IMR-90 (cell line): ENCODE measurements at regions not wholly inside any gene's neighbourhood (a gene's known extent, or its start where the extent isn't known, plus 50 kb on each side); places are given as distances from the start of the nearest gene placed in this dataset.

Experiments used
- ATAC-seq: fragments of 200-7000 bp; cut with Tn5 transposase; 2 replicates; pipeline ENCODE4 v1.9.1; 2020; ENCODE audit warnings: low read depth, mild to moderate bottlenecking, moderate library complexity
- BruUV-seq: library from RNA; stranded (reverse); fragments of 400-500 nt; replicated peaks from 2 replicates; lab custom pipeline; 2021; lab: Mats Ljungman, UMichigan
- CTCF ChIA-PET: fragments of 300-600 bp; formaldehyde crosslinking; extraction: SDS; loops from one replicate; lab custom pipeline; 2021; ENCODE audit warnings: antibody characterized with exemption; lab: Yijun Ruan, JAX
- POLR2A ChIA-PET: fragments of 300-600 bp; sonication (Branson Sonifier 250); formaldehyde crosslinking; loops from one replicate; lab custom pipeline; 2022; ENCODE audit warnings: antibody characterized with exemption; ENCODE audit not compliant: unreplicated experiment; lab: Charles Lee
- DNase-seq: peaks from one replicate; pipeline ENCODE4 v3.0.0; 2013
- H2AFZ ChIP-seq: replicated peaks from 2 replicates; pipeline ENCODE3; 2013; ENCODE audit warnings: low read length, mild to moderate bottlenecking; ENCODE audit not compliant: poor library complexity
- H2AK5ac ChIP-seq: 2 replicates; pipeline ENCODE4 v1.6.1; 2013; ENCODE audit warnings: low read depth, low read length, inconsistent platforms
- H2AK9ac ChIP-seq: replicated peaks from 2 replicates; pipeline ENCODE3; 2013; ENCODE audit warnings: mild to moderate bottlenecking, low read depth, low read length, moderate library complexity; ENCODE audit not compliant: poor library complexity
- H2BK120ac ChIP-seq: 2 replicates; pipeline ENCODE4 v1.6.1; 2013; ENCODE audit warnings: low read depth, low read length, inconsistent platforms
- H2BK15ac ChIP-seq: 3 replicates; pipeline ENCODE4 v1.6.1; 2013; ENCODE audit warnings: low read depth, low read length, inconsistent platforms
- H2BK20ac ChIP-seq: 2 replicates; pipeline ENCODE4 v1.6.1; 2013; ENCODE audit warnings: low read depth, mild to moderate bottlenecking, inconsistent platforms, low read length, moderate library complexity
- H2BK5ac ChIP-seq: 2 replicates; pipeline ENCODE4 v1.6.1; 2013; ENCODE audit warnings: mild to moderate bottlenecking, low read depth, low read length, inconsistent platforms; ENCODE audit not compliant: poor library complexity, severe bottlenecking
- H3K14ac ChIP-seq: replicated peaks from 2 replicates; pipeline ENCODE4 v1.6.1; 2013; ENCODE audit warnings: low read depth, low read length, inconsistent platforms
- H3K18ac ChIP-seq: 2 replicates; pipeline ENCODE4 v1.6.1; 2013; ENCODE audit warnings: low read depth, low read length, control low read depth
- H3K23ac ChIP-seq: 2 replicates; pipeline ENCODE4 v1.6.1; 2013; ENCODE audit warnings: low read depth, low read length, inconsistent platforms
- H3K27ac ChIP-seq: 2 replicates; pipeline ENCODE4 v1.5.1; 2013; ENCODE audit warnings: mild to moderate bottlenecking, control low read depth, low read length; ENCODE audit not compliant: insufficient read depth
- H3K27me3 ChIP-seq: 2 replicates; pipeline ENCODE4 v1.6.1; 2013; ENCODE audit warnings: low read length; ENCODE audit not compliant: control insufficient read depth, insufficient read depth
- H3K36me3 ChIP-seq: 2 replicates; pipeline ENCODE4 v1.6.1; 2013; ENCODE audit warnings: low read length, mixed read lengths; ENCODE audit not compliant: control insufficient read depth, insufficient read depth
- H3K4ac ChIP-seq: 2 replicates; pipeline ENCODE4 v1.6.1; 2013; ENCODE audit warnings: low read depth, low read length, inconsistent platforms
- H3K4me1 ChIP-seq: 2 replicates; pipeline ENCODE4 v1.6.1; 2013; ENCODE audit warnings: low read length, mixed read lengths; ENCODE audit not compliant: control insufficient read depth, insufficient read depth
- H3K4me2 ChIP-seq: 2 replicates; pipeline ENCODE4 v1.6.1; 2013; ENCODE audit warnings: low read depth, mild to moderate bottlenecking, control low read depth, low read length, moderate library complexity
- H3K4me3 ChIP-seq: 2 replicates; pipeline ENCODE4 v1.5.1; 2013; ENCODE audit warnings: low read depth, mild to moderate bottlenecking, control low read depth, low read length, moderate library complexity; ENCODE audit not compliant: insufficient read depth
- H3K56ac ChIP-seq: 2 replicates; pipeline ENCODE4 v1.6.1; 2013; ENCODE audit warnings: low read length, inconsistent platforms; ENCODE audit not compliant: insufficient read depth; ENCODE audit errors: extremely low read depth
- H3K79me1 ChIP-seq, 2 experiments: 2 replicates each; pipeline ENCODE4 v1.6.1; 2013; ENCODE audit warnings: low read length in 2 of 2, inconsistent platforms in 1 of 2, low read depth in 1 of 2
- H3K9ac ChIP-seq: 2 replicates; pipeline ENCODE4 v1.6.1; 2013; ENCODE audit warnings: low read depth, low read length, control low read depth
- H3K9me1 ChIP-seq: 2 replicates; pipeline ENCODE4 v1.6.1; 2013; ENCODE audit warnings: low read length, inconsistent platforms; ENCODE audit not compliant: insufficient read depth
- H3K9me3 ChIP-seq: 2 replicates; pipeline ENCODE4 v1.6.1; 2013; ENCODE audit warnings: low read length; ENCODE audit not compliant: control insufficient read depth, insufficient read depth
- H4K20me1 ChIP-seq: 2 replicates; pipeline ENCODE4 v1.6.1; 2013; ENCODE audit warnings: low read length, inconsistent platforms; ENCODE audit not compliant: insufficient read depth
- H4K5ac ChIP-seq: 2 replicates; pipeline ENCODE4 v1.6.1; 2013; ENCODE audit warnings: mild to moderate bottlenecking, low read depth, low read length, control low read depth
- H4K8ac ChIP-seq, 2 experiments: 2 replicates each; pipeline ENCODE4 v1.6.1; 2013; ENCODE audit warnings: low read depth in 2 of 2, low read length in 2 of 2, control low read depth in 1 of 2, inconsistent platforms in 1 of 2
- H4K91ac ChIP-seq: 2 replicates; pipeline ENCODE4 v1.6.1; 2013; ENCODE audit warnings: low read depth, low read length, inconsistent platforms; ENCODE audit not compliant: insufficient read depth
- BHLHE40 ChIP-seq: fragments of 150-350 bp; IDR thresholded peaks from 2 replicates; pipeline ENCODE4 v1.6.1; 2016; ENCODE audit warnings: mild to moderate bottlenecking, low read depth, low read length
- CEBPB ChIP-seq: IDR thresholded peaks from 2 replicates; pipeline ENCODE4 v1.6.1; 2012; ENCODE audit warnings: low read depth, low read length, improper control_type of control experiment
- CHD1 ChIP-seq: IDR thresholded peaks from 2 replicates; pipeline ENCODE4 v1.6.1; 2012; ENCODE audit warnings: low read depth, low read length, improper control_type of control experiment
- CTCF ChIP-seq: conservative IDR thresholded peaks from 2 replicates; pipeline ENCODE4 v1.5.1; 2012; ENCODE audit warnings: mild to moderate bottlenecking, low read depth, low read length, improper control_type of control experiment
- ELK1 ChIP-seq: fragments of 150-350 bp; IDR thresholded peaks from 2 replicates; pipeline ENCODE4 v1.6.1; 2016; ENCODE audit warnings: low read depth, mild to moderate bottlenecking, low read length, moderate library complexity, borderline replicate concordance
- FOS ChIP-seq: fragments of 150-350 bp; IDR thresholded peaks from 2 replicates; pipeline ENCODE4 v1.6.1; 2016; ENCODE audit warnings: low read depth, low read length
- MAFK ChIP-seq: IDR thresholded peaks from 2 replicates; pipeline ENCODE4 v1.6.1; 2012; ENCODE audit warnings: low read depth, low read length, improper control_type of control experiment
- MAZ ChIP-seq: IDR thresholded peaks from 2 replicates; pipeline ENCODE4 v1.6.1; 2012; ENCODE audit warnings: low read depth, mild to moderate bottlenecking, low read length, improper control_type of control experiment, moderate library complexity, borderline replicate concordance
- MXI1 ChIP-seq: IDR thresholded peaks from 2 replicates; pipeline ENCODE4 v1.6.1; 2012; ENCODE audit warnings: low read depth, mild to moderate bottlenecking, low read length, moderate library complexity, borderline replicate concordance
- NFE2L2 ChIP-seq: fragments of 150-350 bp; IDR thresholded peaks from 2 replicates; pipeline ENCODE4 v1.6.1; 2016; ENCODE audit warnings: low read depth, mild to moderate bottlenecking, low read length
- POLR2A ChIP-seq: IDR thresholded peaks from 2 replicates; pipeline ENCODE4 v1.6.1; 2012; ENCODE audit warnings: mild to moderate bottlenecking, low read depth, low read length
- RAD21 ChIP-seq: IDR thresholded peaks from 2 replicates; pipeline ENCODE4 v1.6.1; 2012; ENCODE audit warnings: low read length, improper control_type of control experiment
- RCOR1 ChIP-seq: IDR thresholded peaks from 2 replicates; pipeline ENCODE4 v1.6.1; 2012; ENCODE audit warnings: mild to moderate bottlenecking, low read length, improper control_type of control experiment; ENCODE audit not compliant: insufficient replicate concordance
- RFX5 ChIP-seq: IDR thresholded peaks from 2 replicates; pipeline ENCODE4 v1.8.0; 2012; ENCODE audit warnings: low read depth, mild to moderate bottlenecking, low read length, moderate library complexity
- SMC3 ChIP-seq: fragments of 150-350 bp; IDR thresholded peaks from 2 replicates; pipeline ENCODE4 v1.6.1; 2016; ENCODE audit warnings: low read depth, mild to moderate bottlenecking, antibody characterized with exemption, low read length, moderate library complexity
- USF2 ChIP-seq: fragments of 150-350 bp; IDR thresholded peaks from 2 replicates; pipeline ENCODE4 v1.6.1; 2017; ENCODE audit warnings: mild to moderate bottlenecking, antibody characterized with exemption, low read length, low read depth
- WGBS, 2 experiments: methylation state at CpG; one replicate each; pipeline versions ENCODE4 v1.1.5 to v1.1.7; 2013; ENCODE audit warnings: missing lambda C conversion rate in 2 of 2; ENCODE audit not compliant: insufficient read length in 1 of 2; ENCODE audit errors: extremely low coverage in 2 of 2; 5-methylcytosine and 5-hydroxymethylcytosine counted together
- dilution Hi-C: fragments of 300-500 bp; cut with HindIII; formaldehyde crosslinking; loops from one replicate; pipeline ENCODE4 v1.14.3; 2018; ENCODE audit warnings: low sequenced_read_pairs; ENCODE audit not compliant: unreplicated experiment
- in situ Hi-C: fragments of 300-500 bp; cut with MboI; formaldehyde crosslinking; loops from 3 replicates; pipeline ENCODE4 v1.14.3; 2019; ENCODE audit warnings: low sequenced_read_pairs, inconsistent platforms, mixed read lengths
- intact Hi-C: fragments of 100-400 bp; cut with micrococcal nuclease; formaldehyde crosslinking; loops from 2 replicates; pipeline ENCODE4 v1.10.0; 2022

- H4K8ac ChIP-seq: no peak overlapping the region
- H3K4me1 ChIP-seq: no peaks in the 10 kb centered on the region
- no peak overlapping the region for H3K56ac ChIP-seq
- no peaks in the 10 kb centered on the region for H3K79me1 ChIP-seq
- DNase-seq (no peak), ATAC-seq (no peak)
- no TSS peak for BruUV-seq
- no peak overlapping the region for H2BK15ac ChIP-seq
- no CpG with 5 or more reads among the region's 3 CpGs for WGBS, 2 experiments
- H3K9me3 ChIP-seq: peaks cover 17% of the 10 kb centered on the region; the same call in 1 of the 2 replicates
- POLR2A ChIA-PET: no interaction called here
- no peak overlapping the region for H2BK20ac ChIP-seq
- H3K4ac ChIP-seq: no peak overlapping the region
- H3K18ac ChIP-seq: no peak overlapping the region
- H2AK9ac ChIP-seq: no peak overlapping the region
- H3K4me2 ChIP-seq: no peak overlapping the region
- no peak overlapping the region for H3K23ac ChIP-seq
- H2AFZ ChIP-seq: no peak overlapping the region
- no peak overlapping the region for H2BK120ac ChIP-seq
- dilution Hi-C loops (no loop called here), in situ Hi-C loops (no loop called here), intact Hi-C loops (no loop called here)
- H2BK5ac ChIP-seq: no peak overlapping the region
- no peak overlapping the region for H3K14ac ChIP-seq
- CTCF ChIA-PET: no interaction called here
- H3K27ac ChIP-seq: no peak overlapping the region
- H2AK5ac ChIP-seq: no peak overlapping the region
- H3K36me3 ChIP-seq: no peaks in the 10 kb centered on the region
- TF ChIP-seq MAZ (no peak), MXI1 (no peak), RAD21 (no peak), BHLHE40 (no peak), POLR2A (no peak), RFX5 (no peak), CEBPB (no peak), USF2 (no peak), NFE2L2 (no peak), CTCF (no peak), FOS (no peak), ELK1 (no peak), MAFK (no peak), SMC3 (no peak), RCOR1 (no peak), CHD1 (no peak)
- H4K5ac ChIP-seq: no peak overlapping the region
- H3K9me1 ChIP-seq: no peaks in the 10 kb centered on the region
- H3K27me3 ChIP-seq: no peaks in the 10 kb centered on the region
- H3K9ac ChIP-seq: no peak overlapping the region
- no peaks in the 10 kb centered on the region for H4K20me1 ChIP-seq
- H3K4me3 ChIP-seq: no peak overlapping the region
- no peak overlapping the region for H4K91ac ChIP-seq
These were observed 336.6 kb downstream of the FGFR2 start for GRCh38 chr10:121261665-121262064.
